Stimulated activated CD4-positive, alpha-beta T cell treated with anti-CD3 and anti-CD28 coated beads, Interleukin-4, amount 100 ng/mL, for 4 hours (primary cell): ENCODE measurements at regions not wholly inside any gene's neighbourhood (a gene's known extent, or its start where the extent isn't known, plus 50 kb on each side); places are given as distances from the start of the nearest gene placed in this dataset.

ENCODE experiments used
- DNase-seq, 2 experiments: peaks; one replicate each; pipeline ENCODE4 v3.0.0-alpha.2; 2020

DNA sequence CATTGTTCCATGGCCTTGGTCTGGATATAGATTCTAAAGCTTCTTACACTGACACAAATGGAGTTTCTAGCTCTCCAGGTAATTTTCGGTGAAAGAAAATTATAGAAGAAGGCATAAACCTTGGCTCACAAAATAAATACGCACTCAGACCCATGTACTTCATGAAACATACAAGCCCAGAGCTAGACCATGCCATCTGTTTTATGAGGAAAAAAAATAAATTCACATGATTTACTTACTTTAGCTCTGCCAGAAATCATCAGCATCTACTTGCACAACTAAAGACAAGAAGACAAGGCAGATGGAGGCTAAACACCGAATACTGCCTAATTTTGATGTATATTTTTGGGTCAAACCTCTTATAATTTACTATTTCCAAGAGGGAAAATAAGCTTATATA, 197.4 kb upstream of the KLF14 start:
- DNase-seq, result no peak

DNA sequence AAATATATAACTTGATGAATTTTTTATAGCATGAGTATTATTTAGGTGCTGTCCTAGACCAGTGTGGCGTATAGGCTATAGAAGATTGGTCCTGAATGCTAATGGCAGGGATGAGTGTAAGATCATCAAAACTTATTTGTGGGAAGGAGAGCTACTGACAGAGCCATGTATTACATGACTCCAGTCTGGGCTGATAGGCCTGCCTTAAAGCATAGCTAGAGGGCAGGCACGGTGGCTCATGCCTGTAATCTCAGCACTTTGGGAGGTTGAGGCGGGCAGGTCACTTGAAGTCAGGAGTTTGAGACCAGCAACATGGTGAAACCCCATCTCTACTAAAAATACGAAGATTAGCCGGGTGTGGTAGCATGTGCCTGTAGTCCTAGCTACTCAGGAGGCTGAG, 198.1 kb upstream of the KLF14 start:
- no peak for DNase-seq

DNA sequence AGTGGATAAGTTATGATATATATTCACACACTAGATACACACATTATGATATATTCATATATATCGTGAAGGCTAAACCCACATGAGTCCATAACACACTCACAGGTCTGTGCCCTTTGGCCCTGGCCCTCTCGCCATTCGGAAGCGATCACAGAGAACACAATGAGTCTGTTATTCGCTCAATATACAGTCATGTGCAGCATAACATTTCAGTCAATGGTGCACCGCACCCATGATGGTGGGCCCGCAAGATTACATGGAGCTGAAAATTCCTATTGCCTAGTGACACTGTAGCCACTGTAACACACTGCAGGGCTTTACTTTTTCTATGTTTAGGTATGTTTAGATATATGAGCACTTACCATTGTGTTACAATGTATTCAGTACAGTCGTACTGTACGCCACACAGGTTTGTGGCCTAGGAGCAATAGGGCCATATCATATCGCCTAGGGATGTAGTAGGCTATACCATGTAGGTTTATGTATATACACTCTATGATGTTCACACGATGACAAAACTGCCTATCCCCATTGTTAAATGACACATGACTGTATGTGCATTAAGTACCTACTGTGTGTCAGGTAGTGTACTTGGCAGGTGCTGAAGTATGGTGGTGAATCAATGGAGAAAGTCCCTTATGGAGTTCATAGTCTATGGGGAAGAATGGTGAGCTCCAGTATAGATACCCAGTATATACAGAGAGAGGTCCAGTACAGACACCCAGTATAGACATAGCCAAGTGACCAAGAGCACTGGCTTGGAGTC, 198.8 kb upstream of the KLF14 start:
- DNase-seq, result no peak

GRCh38 chr7:130933919-130934318, 199.9 kb upstream of the KLF14 start:
- no peak for DNase-seq

GRCh38 chr7:130935564-130936157, 201.7 kb upstream of the KLF14 start:
- no peak for DNase-seq

GRCh38 chr7:130936202-130936931, 202.4 kb upstream of the KLF14 start:
- no peak for DNase-seq

- no peak for DNase-seq
Observed at GRCh38 chr7:130937016-130937415, 203.0 kb upstream of the KLF14 start.

DNA sequence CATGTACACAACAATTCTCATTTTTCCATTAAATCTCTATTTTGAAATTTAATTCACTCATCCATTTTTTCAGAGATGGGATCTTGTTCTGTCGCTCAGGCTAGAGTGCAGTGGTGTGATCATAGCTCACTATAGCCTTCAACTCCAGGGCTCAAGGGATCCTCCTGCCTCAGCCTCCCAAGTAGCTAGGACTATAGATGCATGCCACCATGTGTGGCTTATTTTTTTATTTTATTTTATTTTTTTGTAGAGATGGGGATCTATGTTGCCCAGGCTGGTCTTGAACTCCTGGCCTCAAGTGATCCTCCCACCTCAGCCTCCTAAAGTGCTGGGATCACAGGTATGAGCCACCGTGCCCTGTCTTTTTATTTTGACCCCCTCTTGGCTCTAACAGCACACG, 203.8 kb upstream of the KLF14 start:
- no peak for DNase-seq

DNA sequence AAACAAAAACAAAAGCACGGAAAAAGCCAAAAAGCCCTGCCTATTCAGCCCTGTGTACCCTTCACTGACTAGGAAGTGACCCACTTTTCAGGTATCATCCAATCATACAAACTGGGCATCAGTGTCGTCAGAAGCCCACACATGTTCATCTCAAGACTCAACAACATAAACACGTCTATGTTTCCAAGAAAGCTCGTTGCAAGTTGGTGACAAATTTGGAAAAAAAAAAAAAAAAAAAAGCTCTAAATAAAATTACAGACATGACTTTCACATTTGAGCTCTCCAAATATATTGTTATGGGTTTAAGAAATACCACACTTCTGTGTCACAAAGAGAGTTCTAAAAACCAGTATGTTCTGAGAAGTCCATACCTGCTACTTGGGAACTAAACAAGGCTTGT, 204.7 kb upstream of the KLF14 start:
- no peak for DNase-seq

DNA sequence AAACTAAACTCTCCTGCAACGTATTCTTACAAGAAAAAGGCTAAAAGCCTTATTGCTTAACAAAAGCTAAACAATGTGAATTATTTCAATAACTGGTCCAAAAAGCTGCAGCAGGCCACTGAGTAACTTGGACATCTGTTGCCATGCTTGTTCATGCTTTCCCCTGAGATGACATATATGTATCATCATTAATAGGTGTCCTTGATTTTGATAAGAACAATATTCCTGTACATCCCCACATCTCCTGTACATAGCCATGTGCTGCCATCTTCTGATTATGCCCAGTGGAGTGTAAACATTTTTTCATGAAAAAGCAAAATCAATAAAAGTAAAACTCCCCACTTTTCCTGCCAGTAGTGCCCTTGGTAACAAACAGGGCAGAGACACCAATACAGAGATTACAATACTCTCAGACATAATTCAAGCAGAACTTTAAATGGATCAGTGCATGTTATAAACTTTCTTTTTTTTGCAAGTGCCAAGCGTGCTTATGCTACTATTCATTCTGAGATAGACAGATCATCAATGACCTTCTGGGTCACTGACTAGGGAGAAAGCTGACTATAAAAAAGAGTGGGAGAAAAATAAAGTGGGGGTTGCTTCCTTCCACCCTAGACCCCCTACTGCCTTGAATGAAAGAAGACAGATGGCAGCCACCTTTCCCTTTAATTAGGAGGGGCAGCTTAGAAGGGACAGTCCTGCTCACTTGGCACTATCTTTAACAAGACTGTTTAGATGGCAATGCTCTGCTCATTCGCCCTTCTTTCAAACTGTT, 205.5 kb upstream of the KLF14 start:
- no peak for DNase-seq

GRCh38 chr7:130940326-130940725, 206.3 kb upstream of the KLF14 start:
- no peak for DNase-seq

DNA sequence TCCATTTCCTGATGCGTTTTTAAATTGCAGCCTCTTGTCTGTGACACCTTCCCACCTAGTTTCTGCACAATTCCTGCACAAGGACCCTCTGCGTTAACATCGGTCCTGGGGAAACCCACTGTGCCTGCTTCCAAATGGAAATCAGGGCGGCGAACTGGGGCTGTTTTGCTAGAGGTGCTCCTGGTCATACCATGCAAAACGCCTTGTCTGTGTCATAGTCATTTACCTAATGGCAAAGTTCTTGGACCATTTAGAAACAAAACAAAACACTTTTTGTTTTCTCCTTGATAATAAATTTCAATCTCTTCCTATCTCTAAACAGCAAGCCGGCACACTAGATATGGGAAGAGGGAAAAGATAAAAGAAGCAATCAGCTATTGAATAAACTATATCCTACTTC, 206.9 kb upstream of the KLF14 start:
- DNase-seq, result no peak

DNA sequence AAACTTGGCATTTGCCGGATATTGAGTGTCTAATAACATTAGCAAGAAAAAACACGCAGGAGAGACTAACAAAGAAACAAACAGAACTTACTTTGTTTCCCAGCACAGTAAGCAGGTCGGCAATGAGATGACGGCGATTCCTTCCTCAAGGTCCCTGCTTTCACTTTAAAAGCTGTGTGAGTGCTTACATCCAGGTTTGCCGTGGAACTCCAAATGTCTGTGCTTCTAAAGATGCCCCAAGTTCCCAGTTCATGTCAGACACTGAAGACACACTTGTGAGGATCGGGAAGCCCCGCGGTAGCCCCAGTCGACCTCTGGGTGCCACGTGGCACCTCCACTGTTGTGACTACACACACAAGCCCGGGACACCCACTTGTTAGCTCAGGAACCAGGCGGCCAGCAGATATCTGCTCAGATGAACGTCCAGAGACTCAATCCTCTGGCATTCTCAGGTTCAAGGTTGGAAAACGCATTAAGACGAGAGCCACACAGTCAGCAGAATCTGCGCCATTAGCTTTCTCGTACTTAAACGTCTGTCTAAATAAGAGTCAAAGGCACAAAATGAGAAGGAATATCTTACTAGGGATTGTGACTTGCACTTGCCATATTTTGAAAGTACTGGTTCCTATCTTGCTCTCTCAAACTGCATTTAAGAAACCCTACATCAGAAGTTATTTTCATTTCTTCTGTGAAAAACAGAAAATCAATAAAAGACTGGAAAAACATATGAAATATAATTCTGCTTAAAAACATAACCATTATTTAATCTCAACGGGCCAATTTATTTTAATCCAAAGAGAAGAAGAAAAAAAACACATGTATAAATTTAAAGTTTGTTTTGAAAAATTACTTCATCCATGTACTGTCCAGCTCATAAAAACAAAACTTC, 207.6 kb upstream of the KLF14 start:
- no peak for DNase-seq

GRCh38 chr7:130942211-130942964, 208.4 kb upstream of the KLF14 start:
- no peak for DNase-seq

DNA sequence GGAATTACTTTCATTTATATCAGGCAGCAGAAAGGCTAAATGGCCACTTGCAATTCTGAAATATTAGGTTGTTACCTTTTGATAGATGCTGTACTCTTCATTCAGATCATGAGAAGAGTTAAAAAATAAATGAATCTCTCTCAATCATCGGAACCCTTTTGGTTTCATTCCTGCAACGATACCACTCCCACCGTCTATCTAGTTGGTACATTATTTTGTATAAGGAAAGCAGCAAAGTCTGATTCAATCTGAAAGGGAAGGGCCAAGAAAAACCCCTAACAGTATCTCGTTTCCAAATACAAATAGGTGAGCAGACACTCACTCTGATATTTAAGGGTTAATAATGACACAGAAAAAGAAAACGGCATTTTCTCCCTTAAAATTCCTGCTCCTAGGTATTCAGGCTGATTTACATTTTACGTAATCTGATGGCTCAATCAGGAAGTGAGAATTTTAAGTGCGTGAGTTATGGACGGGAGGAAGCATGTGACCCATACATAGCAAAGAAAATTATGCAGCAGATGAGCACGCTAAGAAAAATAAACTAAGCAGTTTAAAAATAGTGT, 209.4 kb upstream of the KLF14 start:
- no peak for DNase-seq

DNA sequence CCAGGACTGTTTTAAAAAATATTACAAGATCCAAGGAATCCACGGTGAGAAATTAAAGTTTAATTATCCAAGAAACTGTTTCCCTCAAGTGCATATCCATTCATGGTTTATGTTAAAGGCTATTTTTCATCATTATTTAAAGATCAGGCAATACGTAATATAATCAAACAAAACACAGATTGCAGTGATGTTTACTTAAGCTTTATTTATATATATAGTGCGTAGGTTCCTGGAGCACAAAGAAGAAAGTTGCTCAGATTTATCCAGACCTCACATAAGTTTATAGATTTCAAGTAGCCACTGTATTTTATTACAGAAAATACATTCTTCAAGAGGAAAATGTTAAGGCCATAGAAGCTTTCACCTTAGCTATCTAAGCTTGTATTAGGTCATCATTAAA, 210.0 kb upstream of the KLF14 start:
- DNase-seq, result no peak

DNA sequence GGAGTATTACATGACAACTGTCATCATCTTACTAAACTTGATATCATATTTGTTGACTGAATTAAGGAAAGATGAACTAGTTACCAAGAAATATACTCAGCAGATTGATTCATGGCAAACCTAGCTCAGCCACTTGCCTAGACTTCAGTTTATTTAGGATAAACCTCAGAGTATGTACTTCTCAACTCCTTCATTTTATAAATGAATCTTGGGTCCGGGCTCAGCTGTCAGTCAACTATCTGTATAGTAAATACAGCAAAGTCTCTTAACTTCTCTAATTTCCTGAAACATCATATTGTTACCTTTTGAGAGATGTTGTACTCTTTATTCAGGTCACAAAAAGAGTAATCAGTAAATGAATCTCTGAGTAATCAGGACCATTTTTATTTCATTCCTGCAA, 211.0 kb upstream of the KLF14 start:
- no peak for DNase-seq

- DNase-seq, result no peak
Observed at GRCh38 chr7:130945411-130945811, 211.4 kb upstream of the KLF14 start.

DNA sequence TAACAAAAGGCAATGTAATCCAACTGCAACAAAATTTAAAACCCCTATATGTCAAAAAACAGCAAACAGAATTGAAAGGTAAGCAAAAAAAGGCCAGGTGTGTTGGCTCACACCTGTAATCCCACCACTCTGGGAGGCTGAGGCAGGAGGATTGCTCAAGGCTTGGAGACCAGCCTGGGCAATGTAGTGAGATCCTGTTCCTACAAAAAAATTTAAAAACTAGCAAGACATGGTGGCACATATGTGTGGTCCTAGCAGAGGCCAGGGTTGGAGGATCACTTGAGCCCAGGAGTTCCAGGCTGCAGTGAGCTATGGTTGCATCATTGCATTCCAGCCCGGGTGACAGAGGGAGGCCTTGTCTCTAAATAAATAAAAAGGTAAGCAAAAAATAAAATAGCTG, 212.1 kb upstream of the KLF14 start:
- no peak for DNase-seq

DNA sequence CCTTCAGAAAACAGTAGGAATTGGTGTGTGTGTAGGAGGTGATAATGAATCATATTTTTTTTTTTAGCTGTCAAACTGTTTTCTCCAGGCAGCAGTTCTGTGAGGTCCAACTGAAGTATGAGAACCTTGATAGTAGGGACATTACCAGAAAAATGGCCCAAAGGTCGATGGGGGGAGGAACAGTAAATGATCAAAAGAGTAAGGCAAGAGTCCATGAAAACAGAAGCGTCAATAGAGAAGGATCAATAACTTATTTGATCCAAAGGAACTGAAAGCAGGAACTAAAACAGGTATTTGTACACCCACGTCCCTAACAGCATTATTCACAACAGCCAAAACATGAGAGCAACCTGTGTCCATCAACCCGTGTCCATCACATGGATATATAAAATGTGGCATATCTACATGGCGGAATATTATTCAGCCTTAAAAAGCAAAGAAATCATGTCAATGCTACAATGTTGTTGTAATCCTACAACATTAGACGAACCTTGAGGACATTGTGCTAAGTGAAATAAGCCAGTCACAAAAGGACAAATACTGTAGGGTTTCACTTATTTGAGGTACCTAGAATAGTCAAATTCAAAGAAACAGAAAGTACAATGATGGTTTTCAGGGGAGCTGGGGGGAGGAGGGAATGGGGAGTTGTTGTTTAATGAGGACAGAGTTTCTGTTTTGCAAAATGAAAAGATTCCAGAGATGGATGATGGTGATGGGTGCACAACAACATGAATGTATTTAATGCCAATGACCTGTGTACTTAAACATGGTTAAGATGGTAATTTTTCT, 214.0 kb upstream of the KLF14 start:
- no peak for DNase-seq
